DOHH2 (cell line): ENCODE measurements at regions not wholly inside any gene's neighbourhood (a gene's known extent, or its start where the extent isn't known, plus 50 kb on each side); places are given as distances from the start of the nearest gene placed in this dataset.

Experiments
- H3F3A ChIP-seq: fragments of 200-600 bp; sonication (generic), shearing (Covaris generic); 2 replicates; pipeline ENCODE4 v1.6.0; 2016; ENCODE audit warnings: antibody characterized with exemption, mild to moderate bottlenecking; ENCODE audit not compliant: control insufficient read depth, insufficient read depth
- H3K27ac ChIP-seq: fragments of 200-600 bp; sonication (generic); 2 replicates; pipeline ENCODE4 v1.5.1; 2014; ENCODE audit warnings: low read depth, mild to moderate bottlenecking, low read length, moderate library complexity
- H3K27me3 ChIP-seq: fragments of 200-600 bp; sonication (generic); 2 replicates; pipeline ENCODE4 v1.6.1; 2014; ENCODE audit warnings: mild to moderate bottlenecking, low read length, mixed read lengths; ENCODE audit not compliant: control insufficient read depth
- H3K36me3 ChIP-seq: fragments of 200-600 bp; sonication (generic); 2 replicates; pipeline ENCODE4 v1.6.1; 2014; ENCODE audit warnings: mild to moderate bottlenecking, low read length, moderate library complexity, mixed read lengths; ENCODE audit not compliant: control insufficient read depth
- H3K4me1 ChIP-seq: fragments of 200-600 bp; sonication (generic); 2 replicates; pipeline ENCODE4 v1.6.1; 2014; ENCODE audit warnings: mild to moderate bottlenecking, low read length, mixed read lengths; ENCODE audit not compliant: control insufficient read depth
- H3K4me2 ChIP-seq: fragments of 200-600 bp; sonication (generic); 2 replicates; pipeline ENCODE4 v1.6.0; 2014; ENCODE audit warnings: mild to moderate bottlenecking, low read length, moderate library complexity
- H3K4me3 ChIP-seq: fragments of 200-600 bp; sonication (generic); 2 replicates; pipeline ENCODE4 v1.5.1; 2014; ENCODE audit warnings: mild to moderate bottlenecking, low read length, mixed read lengths
- H3K79me2 ChIP-seq: fragments of 200-600 bp; sonication (generic); 2 replicates; pipeline ENCODE4 v1.6.1; 2014; ENCODE audit warnings: mild to moderate bottlenecking, low read length, mixed read lengths; ENCODE audit not compliant: control insufficient read depth
- H3K9me2 ChIP-seq: fragments of 200-600 bp; sonication (generic); replicated peaks from 2 replicates; pipeline ENCODE4 v1.6.1; 2014; ENCODE audit warnings: mild to moderate bottlenecking, low read length, mixed read lengths; ENCODE audit not compliant: control insufficient read depth
- H3K9me3 ChIP-seq: fragments of 200-600 bp; sonication (generic); 2 replicates; pipeline ENCODE4 v1.6.1; 2014; ENCODE audit warnings: antibody characterized with exemption, low read length, mixed read lengths; ENCODE audit not compliant: control insufficient read depth, insufficient read depth
- H4K20me1 ChIP-seq: fragments of 200-600 bp; sonication (generic); 2 replicates; pipeline ENCODE4 v1.6.0; 2014; ENCODE audit warnings: low read depth, mild to moderate bottlenecking, antibody characterized with exemption, low read length, moderate library complexity; ENCODE audit not compliant: control insufficient read depth, insufficient read depth
- EZH2phosphoT487 ChIP-seq: fragments of 200-600 bp; sonication (generic); IDR thresholded peaks from 2 replicates; pipeline ENCODE4 v1.6.1; 2017; ENCODE audit warnings: borderline replicate concordance, mild to moderate bottlenecking, antibody characterized with exemption, low read length, moderate library complexity, mixed read lengths
- TF ChIP-seq, protein P1 (sequence below): fragments of 200-600 bp; sonication (generic); IDR thresholded peaks from one replicate; pipeline ENCODE4 v1.5.1; 2014; ENCODE audit warnings: antibody characterized with exemption, mild to moderate bottlenecking, low read depth, low read length; ENCODE audit not compliant: poor library complexity, severe bottlenecking

DNA sequence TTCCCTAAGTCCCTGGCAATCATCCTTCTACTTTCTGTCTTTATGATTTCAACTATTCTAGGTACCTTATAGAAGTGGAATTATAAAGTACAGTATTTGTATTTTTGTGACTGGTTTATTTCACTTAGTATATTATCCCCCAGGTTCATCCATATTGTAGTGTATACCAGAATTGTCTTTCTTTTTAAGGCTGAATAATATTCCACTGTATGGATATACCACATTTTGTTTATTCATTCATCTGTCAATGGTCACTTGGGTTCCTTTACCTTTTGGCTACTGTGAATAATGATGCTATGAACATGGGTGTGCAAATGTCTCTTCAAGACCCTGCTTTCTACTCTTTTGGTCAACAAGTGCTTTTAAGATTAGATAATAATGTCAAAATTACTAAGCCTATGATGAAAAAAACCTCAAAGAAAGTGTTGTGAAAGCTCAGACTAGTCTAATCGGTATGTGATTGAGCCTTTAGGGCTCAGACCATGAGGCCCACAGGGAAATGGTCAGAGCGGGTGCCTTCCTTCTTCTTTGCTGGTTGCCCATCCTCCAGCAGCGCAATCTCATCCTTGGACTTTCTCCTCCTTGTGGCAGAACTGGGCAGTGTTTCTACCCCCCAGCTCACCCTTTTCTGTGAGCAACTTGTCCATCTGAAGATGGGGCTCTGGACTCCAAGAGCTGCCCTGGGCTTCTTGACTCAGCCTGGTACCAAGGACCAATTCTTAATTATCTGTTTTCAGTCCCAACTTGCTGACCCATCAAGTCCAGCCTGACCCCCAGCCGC is 105.4 kb downstream of the TTC8 start:
- no peaks in the 10 kb centered on the region for H3K79me2 ChIP-seq
- no peak overlapping the region for H3K4me2 ChIP-seq
- H3F3A ChIP-seq = no peaks in the 10 kb centered on the region
- TF ChIP-seq, protein P1, sequence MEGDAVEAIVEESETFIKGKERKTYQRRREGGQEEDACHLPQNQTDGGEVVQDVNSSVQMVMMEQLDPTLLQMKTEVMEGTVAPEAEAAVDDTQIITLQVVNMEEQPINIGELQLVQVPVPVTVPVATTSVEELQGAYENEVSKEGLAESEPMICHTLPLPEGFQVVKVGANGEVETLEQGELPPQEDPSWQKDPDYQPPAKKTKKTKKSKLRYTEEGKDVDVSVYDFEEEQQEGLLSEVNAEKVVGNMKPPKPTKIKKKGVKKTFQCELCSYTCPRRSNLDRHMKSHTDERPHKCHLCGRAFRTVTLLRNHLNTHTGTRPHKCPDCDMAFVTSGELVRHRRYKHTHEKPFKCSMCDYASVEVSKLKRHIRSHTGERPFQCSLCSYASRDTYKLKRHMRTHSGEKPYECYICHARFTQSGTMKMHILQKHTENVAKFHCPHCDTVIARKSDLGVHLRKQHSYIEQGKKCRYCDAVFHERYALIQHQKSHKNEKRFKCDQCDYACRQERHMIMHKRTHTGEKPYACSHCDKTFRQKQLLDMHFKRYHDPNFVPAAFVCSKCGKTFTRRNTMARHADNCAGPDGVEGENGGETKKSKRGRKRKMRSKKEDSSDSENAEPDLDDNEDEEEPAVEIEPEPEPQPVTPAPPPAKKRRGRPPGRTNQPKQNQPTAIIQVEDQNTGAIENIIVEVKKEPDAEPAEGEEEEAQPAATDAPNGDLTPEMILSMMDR = peak; percentile 42
- no peak for TF ChIP-seq EZH2phosphoT487
- H3K4me3 ChIP-seq = no peak overlapping the region
- H3K9me2 ChIP-seq = no peaks in the 10 kb centered on the region
- H3K36me3 ChIP-seq = no peaks in the 10 kb centered on the region
- no peak overlapping the region for H3K27ac ChIP-seq
- no peaks in the 10 kb centered on the region for H3K9me3 ChIP-seq
- no peaks in the 10 kb centered on the region for H4K20me1 ChIP-seq
- H3K4me1 ChIP-seq = no peaks in the 10 kb centered on the region
- H3K27me3 ChIP-seq = no peaks in the 10 kb centered on the region

DNA sequence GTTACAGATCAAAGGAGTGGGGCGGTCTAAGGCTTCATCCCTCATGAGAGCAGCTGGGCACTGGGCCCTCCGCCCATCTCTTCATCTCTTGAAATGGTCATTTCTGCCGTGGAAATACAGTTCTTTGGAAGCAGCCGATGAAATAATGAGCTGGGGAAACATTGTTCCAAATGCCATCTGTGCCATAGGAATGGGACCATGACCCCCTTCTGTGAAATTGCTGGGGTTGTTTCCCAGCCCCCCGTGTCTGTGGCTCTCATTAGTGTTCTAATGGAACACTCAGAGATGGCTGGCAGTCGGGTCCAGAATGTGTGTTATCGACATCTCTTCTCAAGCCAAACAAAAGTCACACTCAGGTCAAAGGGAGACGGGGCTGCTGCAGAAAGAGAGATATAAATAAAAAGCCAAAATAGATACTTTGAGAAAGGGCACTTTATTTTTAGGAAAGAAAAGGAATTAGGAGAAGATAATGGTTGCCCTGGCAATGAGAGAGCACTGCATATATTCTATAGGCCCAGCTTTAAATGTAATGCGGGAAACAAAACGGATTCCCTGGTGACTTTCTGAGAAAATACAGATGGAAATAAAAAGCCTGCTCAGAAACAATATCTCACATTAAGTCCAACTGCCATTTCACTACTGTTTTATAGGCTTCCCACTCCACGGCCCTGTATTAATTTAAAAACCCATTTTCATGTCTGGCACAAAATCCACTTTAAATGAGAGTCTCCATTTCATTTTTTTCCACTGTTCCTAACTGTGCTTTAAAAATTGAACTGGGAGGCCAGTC is 107.1 kb downstream of the TTC8 start:
- no peaks in the 10 kb centered on the region for H3F3A ChIP-seq
- no peaks in the 10 kb centered on the region for H3K36me3 ChIP-seq
- H3K4me3 ChIP-seq = no peak overlapping the region
- no peak for TF ChIP-seq EZH2phosphoT487
- TF ChIP-seq, protein P1 = no peak
- H3K4me2 ChIP-seq = no peak overlapping the region
- no peaks in the 10 kb centered on the region for H4K20me1 ChIP-seq
- no peaks in the 10 kb centered on the region for H3K9me2 ChIP-seq
- H3K4me1 ChIP-seq = no peaks in the 10 kb centered on the region
- no peak overlapping the region for H3K27ac ChIP-seq
- H3K9me3 ChIP-seq = no peaks in the 10 kb centered on the region
- H3K79me2 ChIP-seq = no peaks in the 10 kb centered on the region
- no peaks in the 10 kb centered on the region for H3K27me3 ChIP-seq

DNA sequence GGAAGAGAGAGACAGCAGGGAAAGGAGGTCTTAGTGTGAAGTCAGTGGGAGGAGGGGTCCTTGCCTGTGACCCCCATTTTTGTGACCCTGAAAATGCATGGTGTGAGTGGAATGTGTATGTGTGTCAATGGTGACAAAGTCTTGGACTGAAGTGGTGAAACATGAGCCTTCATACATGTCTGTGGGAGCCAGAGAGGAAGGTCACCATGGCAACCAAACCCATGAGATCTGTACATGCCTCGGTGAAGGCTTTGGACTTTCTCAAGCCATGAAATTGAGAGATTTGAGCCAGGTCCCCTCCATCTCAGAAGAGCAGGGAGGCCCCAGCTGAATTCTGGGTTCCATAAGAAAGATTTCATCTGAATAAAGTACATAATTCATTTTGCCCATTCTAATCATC is 108.7 kb downstream of the TTC8 start:
- no peaks in the 10 kb centered on the region for H3K79me2 ChIP-seq
- H3K9me3 ChIP-seq = no peaks in the 10 kb centered on the region
- TF ChIP-seq, protein P1 = no peak
- TF ChIP-seq EZH2phosphoT487 = no peak
- H3K36me3 ChIP-seq = no peaks in the 10 kb centered on the region
- no peak overlapping the region for H3K4me3 ChIP-seq
- no peaks in the 10 kb centered on the region for H3K4me1 ChIP-seq
- H4K20me1 ChIP-seq = no peaks in the 10 kb centered on the region
- no peak overlapping the region for H3K27ac ChIP-seq
- H3K4me2 ChIP-seq = no peak overlapping the region
- H3F3A ChIP-seq = no peaks in the 10 kb centered on the region
- H3K9me2 ChIP-seq = no peaks in the 10 kb centered on the region
- H3K27me3 ChIP-seq = no peaks in the 10 kb centered on the region
